ENCODE measurements at regions not wholly inside any gene's neighbourhood (a gene's known extent, or its start where the extent isn't known, plus 50 kb on each side); places are given as distances from the start of the nearest gene placed in this dataset.
A peak's percentile ranks its signal among the peaks of the same experiment; 100 is the strongest.

GRCh38 chr5:67619636-67620035, 423.0 kb upstream of the CD180 start:
- POLR2A ChIA-PET: no interaction called here
- intact Hi-C loops (cut with micrococcal nuclease; ENCODE audit: unreplicated experiment) (no loop called here), in situ Hi-C loops (cut with MboI) (no loop called here)
- no TSS peak for BruUV-seq (replicated peaks)
- no peaks in the 10 kb centered on the region for H3K27me3 ChIP-seq (replicated peaks in 1 of 2; ENCODE audit: control insufficient read depth in 2 of 2, insufficient read depth in 2 of 2, low read length in 1 of 2)
- 60% methylated on average over 4 of the region's 4 CpGs for WGBS (ENCODE audit: insufficient coverage, insufficient replicate concordance, low lambda C conversion rate, missing lambda C conversion rate)
- no peak overlapping the region for H2AFZ ChIP-seq (ENCODE audit: control insufficient read depth, low read depth, low read length)
- H4K20me1 ChIP-seq (ENCODE audit: control insufficient read depth, insufficient read depth): no peaks in the 10 kb centered on the region
- no peaks in the 10 kb centered on the region for H3K9me3 ChIP-seq (replicated peaks; ENCODE audit: control insufficient read depth, insufficient read depth, low read length)
- no peaks in the 10 kb centered on the region for H3K4me1 ChIP-seq (ENCODE audit: control insufficient read depth, insufficient read depth, low read length)
- CTCF ChIA-PET: no interaction called here
- H3K4me2 ChIP-seq (ENCODE audit: control insufficient read depth, insufficient read depth): no peak overlapping the region
- ATAC-seq (peak; percentile 71), DNase-seq (ENCODE audit: low read depth, low spot score) (no peak), FAIRE-seq (no peak)
- RAD21 ChIA-PET (ENCODE audit: unreplicated experiment): no interaction called here
- H3K36me3 ChIP-seq (ENCODE audit: control insufficient read depth in 2 of 2, insufficient read depth in 2 of 2, low read length in 1 of 2): no peaks in the 10 kb centered on the region
- H3K79me2 ChIP-seq (ENCODE audit: control insufficient read depth, insufficient read depth, low read length): no peaks in the 10 kb centered on the region
- H3K27ac ChIP-seq (ENCODE audit: control insufficient read depth, insufficient read depth): no peak overlapping the region
- SMC1A ChIA-PET (ENCODE audit: uncharacterized antibody, unreplicated experiment): no interaction called here
- no peak overlapping the region for H3K9ac ChIP-seq (ENCODE audit: control insufficient read depth, insufficient read depth, low read length)
- no peak overlapping the region for H3K4me3 ChIP-seq
- TF ChIP-seq, protein P1, sequence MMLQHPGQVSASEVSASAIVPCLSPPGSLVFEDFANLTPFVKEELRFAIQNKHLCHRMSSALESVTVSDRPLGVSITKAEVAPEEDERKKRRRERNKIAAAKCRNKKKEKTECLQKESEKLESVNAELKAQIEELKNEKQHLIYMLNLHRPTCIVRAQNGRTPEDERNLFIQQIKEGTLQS (IDR thresholded peaks at IDR 0.05; ENCODE audit: borderline replicate concordance, extremely low read depth, low read depth, low read length): no peak

DNA sequence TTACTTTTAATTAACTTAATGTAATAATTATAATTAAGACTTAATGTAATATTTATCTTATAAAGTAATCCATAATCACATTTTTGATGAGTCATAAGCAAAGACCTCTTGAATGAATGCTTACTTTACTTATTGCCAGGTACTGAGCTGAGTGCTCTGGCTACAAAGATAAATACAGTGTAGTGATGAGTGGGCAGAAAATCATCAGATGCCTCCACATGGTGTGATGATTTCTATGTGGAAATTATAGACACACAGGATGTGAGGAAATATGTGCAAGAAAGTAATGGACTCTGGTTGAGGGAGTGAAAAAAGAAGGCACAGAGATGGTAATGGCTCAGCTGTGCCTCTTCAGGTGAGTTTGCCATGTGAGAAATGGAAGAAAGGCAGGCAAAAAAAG, 422.6 kb upstream of the CD180 start:
- intact Hi-C loops (cut with micrococcal nuclease; ENCODE audit: unreplicated experiment): no loop called here
- DNase-seq (ENCODE audit: low read depth, low spot score) (no peak), ATAC-seq (no peak; the same call in 2 of the 3 replicates), FAIRE-seq (no peak)
- no peak overlapping the region for H3K9ac ChIP-seq (ENCODE audit: control insufficient read depth, insufficient read depth, low read length)
- no peaks in the 10 kb centered on the region for H3K36me3 ChIP-seq (ENCODE audit: control insufficient read depth in 2 of 2, insufficient read depth in 2 of 2, low read length in 1 of 2)
- H3K27ac ChIP-seq (ENCODE audit: control insufficient read depth, insufficient read depth): no peak overlapping the region
- no peak overlapping the region for H3K4me3 ChIP-seq
- TF ChIP-seq ELK1 (IDR thresholded peaks at IDR 0.05; ENCODE audit: low read depth, low read length) (no peak), MYC (IDR thresholded peaks at IDR 0.05; ENCODE audit: insufficient read depth, insufficient read length, insufficient replicate concordance, low read length, severe bottlenecking) (no peak), CREB1 (IDR thresholded peaks at IDR 0.05; ENCODE audit: low read depth) (no peak), FOXK2 (IDR thresholded peaks at IDR 0.05) (no peak), HSF1 (IDR thresholded peaks at IDR 0.05; ENCODE audit: low read depth, low read length) (no peak), ZNF384 (IDR thresholded peaks at IDR 0.05; ENCODE audit: borderline replicate concordance, low read depth, low read length) (no peak), WRNIP1 (IDR thresholded peaks at IDR 0.05; ENCODE audit: borderline replicate concordance, low read depth, low read length) (no peak), NR2F1 (conservative IDR thresholded peaks at IDR 0.05) (no peak), NRF1 (conservative IDR thresholded peaks at IDR 0.05; ENCODE audit: low read depth, low read length) (no peak)
- ChIA-PET SMC1A (ENCODE audit: uncharacterized antibody, unreplicated experiment) (interaction anchor here (1.5 kb wide), 1 partner anchor 373 kb away, joined by 3 read pairs; no protein-coding TSS in a partner anchor), POLR2A (no interaction called here), RAD21 (ENCODE audit: unreplicated experiment) (no interaction called here), CTCF (no interaction called here)
- H3K4me1 ChIP-seq (ENCODE audit: control insufficient read depth, insufficient read depth, low read length): no peaks in the 10 kb centered on the region
- H3K27me3 ChIP-seq (replicated peaks in 1 of 2; ENCODE audit: control insufficient read depth in 2 of 2, insufficient read depth in 2 of 2, low read length in 1 of 2): no peaks in the 10 kb centered on the region
- H3K4me2 ChIP-seq (ENCODE audit: control insufficient read depth, insufficient read depth): no peak overlapping the region
- no TSS peak for BruUV-seq (replicated peaks)
- H2AFZ ChIP-seq (ENCODE audit: control insufficient read depth, low read depth, low read length): no peak overlapping the region
- no peaks in the 10 kb centered on the region for H4K20me1 ChIP-seq (ENCODE audit: control insufficient read depth, insufficient read depth)
- no peaks in the 10 kb centered on the region for H3K9me3 ChIP-seq (replicated peaks; ENCODE audit: control insufficient read depth, insufficient read depth, low read length)
- H3K79me2 ChIP-seq (ENCODE audit: control insufficient read depth, insufficient read depth, low read length): no peaks in the 10 kb centered on the region
- in situ Hi-C loops (cut with MboI): no loop called here
